Anterior cingulate cortex (tissue), 58 donors: ENCODE measurements at regions not wholly inside any gene's neighbourhood (a gene's known extent, or its start where the extent isn't known, plus 50 kb on each side); places are given as distances from the start of the nearest gene placed in this dataset.
"Not testable (repeated sequence)": the region's sequence is repeated elsewhere in the genome, so short reads cannot be mapped to it uniquely, and the experiment has no call there.

Experiments
- DNase-seq, 58 donors: peaks; one replicate each; lab custom pipeline; 2025; lab: John Stamatoyannopoulos, UW

DNA sequence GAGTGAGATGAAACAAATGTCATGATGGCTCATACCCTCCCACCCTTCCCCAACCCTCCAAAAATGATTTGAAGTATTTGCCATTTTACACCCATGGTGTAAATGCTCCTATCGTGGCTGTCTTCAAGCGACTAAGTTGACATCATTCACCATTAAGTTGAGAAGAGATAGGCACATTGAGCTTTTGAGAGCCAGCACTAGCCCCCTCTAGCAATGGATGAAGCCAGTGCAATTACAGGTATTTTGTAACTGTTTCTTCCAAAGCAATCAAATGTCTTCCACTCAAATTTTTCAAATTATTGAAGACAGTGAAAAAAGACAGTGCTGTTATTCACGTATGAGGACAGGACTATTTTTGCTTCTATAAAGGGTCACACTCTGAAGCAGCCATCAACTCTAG lies 371.5 kb upstream of the KLF4 start:
- DNase-seq, result no peak

DNA sequence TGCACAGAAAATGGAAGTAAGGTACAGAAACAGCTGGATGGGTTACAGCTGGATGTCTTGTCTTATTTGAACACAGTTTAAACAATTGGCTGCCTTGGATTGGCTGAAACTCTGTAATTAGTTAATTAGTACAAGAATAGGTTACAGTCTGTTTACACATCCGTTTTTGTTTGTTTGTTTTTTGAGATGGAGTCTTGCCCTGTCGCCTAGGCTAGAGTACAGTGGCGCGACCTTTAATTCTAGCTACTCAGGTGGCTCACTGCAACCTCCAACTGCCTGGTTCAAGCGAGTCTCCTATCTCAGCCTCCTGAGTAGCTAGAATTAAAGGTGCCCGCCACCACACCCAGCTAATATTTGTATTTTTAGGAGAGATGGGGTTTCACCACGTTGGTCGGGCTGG lies 368.7 kb upstream of the KLF4 start:
- DNase-seq, result no peak

GRCh38 chr9:107856633-107857032 lies 367.1 kb upstream of the KLF4 start:
- DNase-seq, result no peak

- DNase-seq, result no peak
Observed at GRCh38 chr9:107855164-107855563, 365.6 kb upstream of the KLF4 start.

- no peak for DNase-seq
Observed at GRCh38 chr9:107853461-107853860, 363.9 kb upstream of the KLF4 start.

GRCh38 chr9:107852891-107853290 lies 363.3 kb upstream of the KLF4 start:
- no peak for DNase-seq

- DNase-seq, result no peak
Observed at GRCh38 chr9:107850653-107851052, 361.1 kb upstream of the KLF4 start.

DNA sequence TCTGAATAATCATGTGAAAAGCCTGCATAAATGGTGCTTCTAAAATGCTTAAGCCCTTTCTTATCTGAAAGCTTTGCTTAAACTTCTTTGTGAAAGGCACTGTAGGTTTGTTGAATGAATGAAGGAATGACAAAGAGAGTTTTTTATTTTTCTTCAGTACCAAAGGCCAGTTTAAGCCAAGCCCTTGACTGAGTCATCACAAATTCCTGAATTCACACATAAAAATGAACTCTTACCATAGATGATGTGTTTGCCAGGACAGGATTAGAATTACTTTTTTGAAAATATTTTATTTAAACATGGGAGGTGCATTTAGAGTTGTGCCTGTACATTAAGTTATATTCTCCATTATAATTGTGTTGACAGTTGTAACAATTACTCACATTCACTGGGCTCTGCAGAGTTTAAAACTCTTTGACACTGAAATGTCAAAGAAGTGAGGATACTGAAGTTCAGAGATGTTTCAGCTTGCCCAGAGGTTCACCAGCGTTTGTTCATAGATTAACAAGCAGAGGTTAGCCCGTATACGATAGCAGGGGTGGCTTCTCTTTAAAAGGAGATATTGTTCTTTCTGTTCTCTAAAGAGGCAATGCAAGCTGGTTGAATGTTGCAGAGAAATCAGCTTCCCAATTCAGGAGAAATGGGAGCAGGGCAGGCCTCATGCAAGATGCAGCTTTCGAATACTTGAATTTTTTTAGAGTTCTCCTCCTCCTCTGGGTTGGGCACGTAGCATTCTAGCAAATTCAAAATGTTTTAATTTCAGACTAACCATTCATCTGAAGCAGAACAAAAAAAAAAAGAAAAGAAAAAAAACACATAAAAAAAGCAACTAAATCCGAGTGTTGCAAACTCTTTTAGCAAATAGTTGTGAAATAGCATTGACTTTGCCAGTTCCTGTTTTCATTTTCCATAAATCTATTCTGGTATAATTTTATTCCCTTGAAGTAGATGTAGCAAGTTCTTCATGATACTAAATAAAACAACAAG lies 358.7 kb upstream of the KLF4 start:
- no peak for DNase-seq

DNA sequence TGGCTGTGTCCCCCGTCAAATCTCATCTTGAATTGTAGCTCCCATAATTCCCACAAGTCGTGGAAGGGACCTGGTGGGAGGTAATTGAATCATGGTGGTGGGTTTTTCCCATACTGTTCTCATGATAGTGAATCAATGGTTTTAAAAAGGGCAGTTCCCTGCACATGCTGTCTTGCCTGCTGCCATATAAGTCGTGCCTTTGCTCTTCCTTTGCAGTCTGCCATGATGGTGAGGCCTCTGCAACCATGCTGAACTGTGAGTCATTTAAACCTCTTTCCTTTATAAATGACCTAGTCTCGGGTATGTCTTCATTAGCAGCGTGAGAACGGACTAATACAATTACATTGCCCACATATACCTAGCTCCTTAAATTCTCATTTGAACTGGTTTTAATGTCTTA lies 353.0 kb upstream of the KLF4 start:
- no peak for DNase-seq

DNA sequence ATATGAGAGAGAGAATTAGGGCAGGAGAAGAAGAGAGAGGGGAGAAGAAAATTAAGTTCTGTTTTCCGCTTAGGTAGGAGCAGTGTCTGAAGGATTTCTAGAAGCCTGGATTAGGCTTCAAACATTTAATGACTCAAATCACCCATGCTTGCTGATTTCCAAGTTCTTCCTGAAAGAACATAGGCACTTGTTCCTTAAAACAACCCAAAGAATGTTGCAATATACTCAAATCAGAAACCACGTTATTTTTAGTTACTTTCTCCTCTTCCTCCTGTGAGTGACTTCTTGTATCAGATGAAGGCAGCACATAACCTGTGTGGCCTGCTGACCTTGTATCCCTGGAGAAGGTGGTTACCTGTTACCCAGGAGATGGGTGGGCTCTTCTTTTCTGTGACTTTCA lies 351.5 kb upstream of the KLF4 start:
- DNase-seq, result no peak

- no peak for DNase-seq
Observed at GRCh38 chr9:107839371-107839770, 349.8 kb upstream of the KLF4 start.

GRCh38 chr9:107838766-107839165 lies 349.2 kb upstream of the KLF4 start:
- no peak for DNase-seq

- DNase-seq, result no peak
Observed at GRCh38 chr9:107836300-107836699, 346.7 kb upstream of the KLF4 start.

DNA sequence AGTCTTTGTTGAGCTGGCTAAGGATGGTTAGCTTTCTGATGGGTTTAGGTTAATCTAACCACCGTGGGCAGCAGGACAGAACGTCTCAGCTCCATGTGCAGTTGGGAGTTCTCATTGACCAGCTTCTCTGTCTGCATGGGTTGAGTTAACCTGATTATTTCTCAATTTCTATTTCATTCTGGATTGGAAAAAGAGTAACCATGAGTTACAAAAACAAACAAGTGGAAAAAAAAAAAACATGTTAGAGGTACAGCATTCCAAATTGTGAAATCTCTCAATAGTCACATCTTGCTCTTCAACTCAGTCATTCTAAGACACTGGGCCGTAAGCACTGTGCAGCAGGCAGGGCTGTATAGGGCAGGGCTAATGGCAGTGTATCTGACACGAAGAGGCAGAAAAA lies 343.7 kb upstream of the KLF4 start:
- DNase-seq, result no peak

DNA sequence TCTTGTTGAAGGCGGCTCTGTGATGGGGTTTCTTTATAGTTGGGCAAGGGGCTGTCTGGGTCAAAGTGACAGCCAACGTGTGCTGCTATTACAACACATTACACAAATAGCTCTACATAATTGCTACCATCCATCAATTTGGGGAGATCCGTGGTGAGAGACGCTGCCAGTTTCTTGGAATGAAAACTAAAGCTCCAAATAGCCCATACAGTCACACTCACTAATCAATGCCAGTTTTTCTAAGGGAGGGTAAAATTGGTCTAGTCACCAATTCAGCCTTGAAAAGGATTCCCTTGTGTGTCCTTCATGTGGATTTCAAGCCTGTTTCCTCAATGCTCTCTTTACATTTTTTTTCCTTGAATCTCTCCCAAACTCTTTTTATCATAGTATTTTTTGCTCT lies 343.3 kb upstream of the KLF4 start:
- no peak for DNase-seq

DNA sequence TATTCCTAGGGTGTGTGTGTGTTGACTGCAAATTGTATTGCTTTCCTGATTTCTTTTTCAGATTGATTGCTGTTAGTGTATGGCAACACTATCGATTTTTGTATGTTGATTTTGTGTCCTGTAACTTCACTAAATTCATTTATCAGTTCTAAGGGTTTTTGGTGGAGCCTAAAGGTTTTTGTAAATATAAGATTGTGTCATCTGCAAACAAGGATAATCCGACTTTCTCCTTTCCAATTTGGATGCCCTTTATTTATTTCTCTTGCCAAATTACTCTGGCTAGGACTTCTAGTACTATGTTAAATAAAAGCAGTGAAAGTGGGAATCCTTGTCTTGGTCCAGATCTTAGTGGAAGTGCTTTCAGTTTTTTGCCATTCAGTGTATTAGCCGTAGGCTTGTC lies 340.9 kb upstream of the KLF4 start:
- no peak for DNase-seq

DNA sequence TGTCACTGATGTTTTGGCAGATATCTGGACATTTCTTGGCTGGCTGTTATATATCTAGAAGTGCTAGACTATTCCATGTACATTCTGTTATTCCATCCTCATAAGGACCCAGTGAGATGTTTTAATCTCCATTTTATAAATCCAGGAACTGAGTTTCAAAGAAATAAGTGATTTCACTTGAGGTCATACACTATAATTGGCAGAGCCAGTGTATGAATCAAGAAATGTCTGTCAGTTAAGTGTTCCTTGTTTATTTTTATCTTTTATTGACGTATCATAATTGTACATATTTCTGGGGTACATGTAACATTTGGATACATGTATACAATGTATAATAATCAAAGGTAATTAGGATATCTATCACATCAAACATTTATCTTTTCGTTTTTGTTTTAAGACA lies 338.3 kb upstream of the KLF4 start:
- DNase-seq, result no peak

DNA sequence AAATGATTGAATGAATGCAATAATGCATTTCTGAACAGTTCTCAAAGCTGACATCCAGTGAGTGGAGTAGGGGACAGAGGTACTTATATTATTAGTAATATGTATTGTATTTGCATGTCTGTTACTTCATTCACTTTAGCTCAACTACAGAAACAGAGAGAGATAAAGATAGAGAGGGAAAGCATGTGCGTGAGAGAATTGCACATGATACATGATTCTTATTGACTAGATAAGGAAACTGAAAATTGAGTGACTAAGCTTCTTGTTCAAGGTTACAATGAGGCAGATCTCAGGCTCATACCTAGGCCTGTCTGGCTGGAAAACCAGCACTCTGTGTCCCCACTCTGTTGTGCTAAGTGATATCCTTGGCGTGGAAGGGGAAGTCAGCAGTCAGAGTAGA lies 337.7 kb upstream of the KLF4 start:
- no peak for DNase-seq

DNA sequence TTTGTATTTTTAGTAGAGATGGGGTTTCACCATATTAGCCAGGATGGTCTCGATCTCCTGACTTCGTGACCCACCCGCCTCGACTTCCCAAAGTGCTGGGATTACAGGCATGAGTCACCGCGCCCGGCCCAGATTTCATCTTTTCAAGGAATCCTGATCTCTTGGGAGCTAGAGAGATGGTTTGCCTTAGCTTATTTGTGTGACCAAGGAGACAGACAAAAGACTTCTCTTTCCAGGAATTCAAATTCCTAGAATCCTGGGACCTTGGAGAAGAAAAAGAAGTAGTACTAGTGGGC lies 337.1 kb upstream of the KLF4 start:
- DNase-seq, result not testable (repeated sequence)

DNA sequence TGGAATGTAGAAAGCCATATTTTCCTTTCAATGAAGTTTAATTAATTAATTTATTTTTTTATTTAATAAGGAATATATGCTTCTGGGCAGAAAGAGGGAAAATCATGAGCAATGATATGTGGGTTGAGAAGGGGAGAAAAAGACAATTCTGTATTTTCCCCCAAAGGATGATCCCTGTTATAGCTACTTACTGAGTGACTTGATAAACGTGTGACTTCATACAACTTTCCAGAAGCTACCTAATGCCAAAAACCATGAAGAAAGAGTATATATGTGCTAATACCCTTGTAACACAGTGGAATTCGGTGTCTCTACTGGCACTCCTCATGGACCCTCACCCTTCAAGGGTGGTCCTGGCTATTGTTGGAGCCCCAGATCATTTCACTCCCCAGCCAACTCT lies 335.0 kb upstream of the KLF4 start:
- no peak for DNase-seq

GRCh38 chr9:107819772-107820565 lies 330.4 kb upstream of the KLF4 start:
- DNase-seq, result no peak

- not testable (repeated sequence) for DNase-seq
Observed at GRCh38 chr9:107818503-107818829, 328.9 kb upstream of the KLF4 start.
